Sigmoid colon (tissue), 6 donors: ENCODE measurements at regions not wholly inside any gene's neighbourhood (a gene's known extent, or its start where the extent isn't known, plus 50 kb on each side); places are given as distances from the start of the nearest gene placed in this dataset.

Experiments
- DNase-seq: peaks from one replicate; pipeline ENCODE4 v3.0.0-alpha.2; 2019
- H3K27ac ChIP-seq, 4 donors: fragments of 200-600 bp; sonication (generic); one replicate each; pipeline ENCODE4 v1.5.1; 2016 to 2019; ENCODE audit warnings: mild to moderate bottlenecking in 1 of 4
- H3K27me3 ChIP-seq, 3 donors: fragments of 200-600 bp; sonication (generic); one replicate each; pipeline ENCODE4 v1.5.1; 2019; ENCODE audit warnings: mild to moderate bottlenecking in 1 of 3
- H3K36me3 ChIP-seq, 4 donors: fragments of 200-600 bp; sonication (generic); one replicate each; pipeline ENCODE4 v1.5.1; 2016 to 2019
- H3K4me1 ChIP-seq, 4 donors: fragments of 200-600 bp; sonication (generic); one replicate each; pipeline ENCODE4 v1.5.1; 2017 to 2019
- H3K4me3 ChIP-seq, 4 donors: fragments of 200-600 bp; sonication (generic); one replicate each; pipeline ENCODE4 v1.5.1; 2017 to 2019; ENCODE audit warnings: mild to moderate bottlenecking in 2 of 4, moderate library complexity in 1 of 4
- H3K9me3 ChIP-seq, 4 donors: fragments of 200-600 bp in 3 of 4; sonication (generic) in 3 of 4; one replicate each; pipeline versions ENCODE4 v1.5.1 to v1.6.1; 2013 to 2019
- CTCF ChIP-seq, 4 experiments: fragments of 450-650 bp in 3 of 4; fragments of 200-600 bp in 1 of 4; IDR thresholded peaks; one replicate each; pipeline ENCODE4 v1.5.1; 2016 to 2019; ENCODE audit warnings: antibody characterized with exemption in 4 of 4, mild to moderate bottlenecking in 3 of 4, moderate library complexity in 2 of 4
- EP300 ChIP-seq, 4 donors: sonication (generic); formaldehyde crosslinking; IDR thresholded peaks; one replicate each; pipeline ENCODE4 v1.6.1; 2017; ENCODE audit warnings: antibody characterized with exemption in 4 of 4
- POLR2A ChIP-seq, 2 donors: fragments of 450-650 bp; IDR thresholded peaks; one replicate each; pipeline ENCODE4 v1.6.1; 2016; ENCODE audit warnings: antibody characterized with exemption in 2 of 2, mild to moderate bottlenecking in 2 of 2, moderate library complexity in 2 of 2
- POLR2AphosphoS5 ChIP-seq, 4 donors: sonication (generic); formaldehyde crosslinking; IDR thresholded peaks; one replicate each; pipeline ENCODE4 v1.6.1; 2017; ENCODE audit warnings: antibody characterized with exemption in 4 of 4
- WGBS, 2 donors: extraction: QIAGEN DNeasy Blood & Tissue Kit; methylation state at CpG; one replicate each; pipeline ENCODE4 v1.1.7; 2013; 5-methylcytosine and 5-hydroxymethylcytosine counted together
- intact Hi-C: fragments of 100-400 bp; cut with DNase I; formaldehyde crosslinking; loops from one replicate; pipeline ENCODE4 v1.15.1; 2023
- donor health status: healthy with polysubstance abuse.
- donor health status: healthy.

DNA sequence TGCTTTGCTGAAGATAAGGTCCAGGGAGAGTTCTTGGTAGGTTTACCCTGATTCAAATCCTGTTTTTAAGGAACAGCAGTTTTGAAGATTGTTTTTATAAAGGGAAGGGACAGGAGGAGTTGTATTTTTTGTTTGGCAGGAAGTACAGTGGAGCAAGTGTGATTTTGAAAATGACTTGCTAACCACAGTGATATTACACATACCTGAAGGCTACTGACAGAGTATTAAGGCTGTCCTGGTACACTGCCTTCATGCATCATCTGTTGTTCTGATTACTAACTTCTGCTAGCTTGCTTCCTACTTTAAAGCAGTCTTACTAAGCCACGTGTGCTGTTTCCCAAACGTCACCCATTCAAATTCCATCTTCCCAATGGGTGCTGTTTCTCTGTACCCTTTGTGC, 559.5 kb upstream of the SGCD start:
- H3K4me1 ChIP-seq: no peaks in the 10 kb centered on the region
- no peak overlapping the region for H3K27ac ChIP-seq
- H3K4me3 ChIP-seq: no peak overlapping the region
- no peaks in the 10 kb centered on the region for H3K36me3 ChIP-seq
- WGBS, 2 donors: 69 to 73% methylated on average over 2 of the region's 2 CpGs
- DNase-seq: no peak
- no peaks in the 10 kb centered on the region for H3K9me3 ChIP-seq
- no peaks in the 10 kb centered on the region for H3K27me3 ChIP-seq
- intact Hi-C loops: no loop called here
- TF ChIP-seq POLR2A (IDR thresholded peaks at IDR 0.05) (no peak), EP300 (IDR thresholded peaks at IDR 0.05) (no peak), POLR2AphosphoS5 (IDR thresholded peaks at IDR 0.05) (no peak), CTCF (IDR thresholded peaks at IDR 0.05) (no peak)

- Histone ChIP-seq H3K36me3 (no peaks in the 10 kb centered on the region), H3K4me3 (no peak overlapping the region), H3K27me3 (no peaks in the 10 kb centered on the region), H3K9me3 (no peaks in the 10 kb centered on the region), H3K27ac (no peak overlapping the region), H3K4me1 (no peaks in the 10 kb centered on the region)
- TF ChIP-seq POLR2A (IDR thresholded peaks at IDR 0.05) (no peak), POLR2AphosphoS5 (IDR thresholded peaks at IDR 0.05) (no peak), CTCF (IDR thresholded peaks at IDR 0.05) (no peak), EP300 (IDR thresholded peaks at IDR 0.05) (no peak)
- WGBS, 2 donors: 74 to 86% methylated on average over 3 of the region's 3 CpGs
- no peak for DNase-seq
- intact Hi-C loops: no loop called here
Measured at GRCh38 chr5:155768332-155768731, 558.6 kb upstream of the SGCD start.

- H3K36me3 ChIP-seq: no peaks in the 10 kb centered on the region
Measured at GRCh38 chr5:155772009-155772662, 554.8 kb upstream of the SGCD start.

GRCh38 chr5:155773680-155774079, 553.3 kb upstream of the SGCD start:
- Histone ChIP-seq H3K27ac (no peak overlapping the region), H3K4me3 (no peak overlapping the region), H3K36me3 (no peaks in the 10 kb centered on the region), H3K9me3 (no peaks in the 10 kb centered on the region), H3K4me1 (no peaks in the 10 kb centered on the region), H3K27me3 (no peaks in the 10 kb centered on the region)
- no peak for TF ChIP-seq POLR2A (IDR thresholded peaks at IDR 0.05)
- DNase-seq: no peak
- intact Hi-C loops: no loop called here
- 75 to 76% methylated on average over 2 of the region's 2 CpGs for WGBS, 2 donors

More at GRCh38 chr5:155772009-155772662, 554.8 kb upstream of the SGCD start:
- no peaks in the 10 kb centered on the region for H3K27me3 ChIP-seq
- DNase-seq: no peak
- 68 to 74% methylated on average over 4 of the region's 4 CpGs for WGBS, 2 donors
- no peaks in the 10 kb centered on the region for H3K9me3 ChIP-seq
- intact Hi-C loops: no loop called here
- H3K4me3 ChIP-seq: no peak overlapping the region
- H3K4me1 ChIP-seq: no peaks in the 10 kb centered on the region
- H3K27ac ChIP-seq: no peak overlapping the region
- TF ChIP-seq POLR2A (IDR thresholded peaks at IDR 0.05) (no peak), POLR2AphosphoS5 (IDR thresholded peaks at IDR 0.05) (no peak), EP300 (IDR thresholded peaks at IDR 0.05) (no peak), CTCF (IDR thresholded peaks at IDR 0.05) (no peak)

GRCh38 chr5:155780260-155780659, 546.7 kb upstream of the SGCD start:
- no peak for TF ChIP-seq CTCF (IDR thresholded peaks at IDR 0.05)
- TF ChIP-seq POLR2A (IDR thresholded peaks at IDR 0.05): no peak
- no peak for TF ChIP-seq EP300 (IDR thresholded peaks at IDR 0.05)
- no peak for TF ChIP-seq POLR2AphosphoS5 (IDR thresholded peaks at IDR 0.05)
- intact Hi-C loops: no loop called here
- Histone ChIP-seq H3K4me1 (no peaks in the 10 kb centered on the region), H3K27ac (no peak overlapping the region), H3K27me3 (no peaks in the 10 kb centered on the region), H3K9me3 (no peaks in the 10 kb centered on the region), H3K4me3 (no peak overlapping the region), H3K36me3 (no peaks in the 10 kb centered on the region)
- 76 to 81% methylated on average over 3 of the region's 3 CpGs for WGBS, 2 donors
- no peak for DNase-seq
